Left renal cortex interstitium (tissue), 4 donors: ENCODE measurements at regions not wholly inside any gene's neighbourhood (a gene's known extent, or its start where the extent isn't known, plus 50 kb on each side); places are given as distances from the start of the nearest gene placed in this dataset.
"Not testable (repeated sequence)": the region's sequence is repeated elsewhere in the genome, so short reads cannot be mapped to it uniquely, and the experiment has no call there.

Experiments used
- DNase-seq, 4 donors: peaks; one replicate each; pipeline ENCODE4 v3.0.0-alpha.2; 2013; ENCODE audit warnings: low read depth in 4 of 4, low spot score in 2 of 4, missing footprints in 1 of 4

DNA sequence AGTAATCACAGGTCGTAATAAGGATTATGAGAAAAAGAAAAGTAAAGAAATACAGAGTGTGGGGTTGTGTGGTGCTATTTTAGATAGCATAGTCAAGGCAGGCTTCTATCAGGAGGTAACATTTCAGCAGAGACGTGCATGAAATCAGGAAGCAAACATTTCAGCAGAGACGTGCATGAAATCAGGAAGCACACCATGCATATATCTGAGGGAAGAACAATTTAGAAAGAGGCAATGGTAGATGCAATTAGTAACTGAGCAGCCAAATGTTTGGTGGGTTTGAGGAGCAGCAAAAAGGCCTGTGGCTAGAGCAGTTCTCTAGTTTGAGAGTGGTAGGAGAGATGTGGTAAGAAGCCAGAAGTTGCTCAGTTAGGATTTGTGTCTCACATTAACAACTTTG, 713.7 kb downstream of the ADCYAP1 start:
- no peak for DNase-seq

- no peak for DNase-seq
Observed at GRCh38 chr18:1619507-1619906, 714.8 kb downstream of the ADCYAP1 start.

DNA sequence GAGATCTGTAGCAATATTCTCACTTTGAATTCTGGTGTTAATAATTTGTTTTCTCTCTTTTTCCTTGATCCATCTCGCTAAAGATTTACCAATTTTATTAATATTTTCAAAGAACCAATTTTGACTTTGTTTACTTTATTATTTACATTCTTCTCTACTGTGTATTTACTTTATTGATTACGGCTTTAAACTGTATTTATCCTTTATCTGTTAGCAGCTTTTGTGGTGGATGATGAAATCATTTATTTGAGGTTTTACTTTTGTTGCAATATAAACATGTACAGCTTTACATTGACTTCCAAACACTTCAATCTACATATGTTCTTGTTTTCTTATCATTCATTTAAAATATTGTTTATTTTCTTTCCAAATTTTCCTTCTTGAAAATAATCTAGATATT, 719.9 kb downstream of the ADCYAP1 start:
- DNase-seq, result no peak

DNA sequence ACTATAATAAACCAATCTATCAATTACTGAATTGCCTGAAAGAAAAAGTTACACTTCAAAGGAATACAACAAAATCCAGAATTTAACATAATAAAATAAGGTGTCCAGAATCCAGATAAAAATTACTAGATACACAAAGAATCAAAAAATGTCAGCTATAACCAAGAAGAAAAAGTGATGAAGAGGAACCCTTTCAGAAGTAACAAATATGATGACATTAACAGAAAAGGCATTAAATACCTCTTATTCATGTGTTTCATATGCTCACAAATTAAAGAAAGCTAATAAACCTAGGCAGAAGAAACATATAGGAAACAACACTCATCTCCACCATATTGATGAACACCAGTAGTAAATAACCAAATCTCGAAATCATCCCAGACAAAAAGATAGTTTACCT, 722.8 kb downstream of the ADCYAP1 start:
- no peak for DNase-seq

DNA sequence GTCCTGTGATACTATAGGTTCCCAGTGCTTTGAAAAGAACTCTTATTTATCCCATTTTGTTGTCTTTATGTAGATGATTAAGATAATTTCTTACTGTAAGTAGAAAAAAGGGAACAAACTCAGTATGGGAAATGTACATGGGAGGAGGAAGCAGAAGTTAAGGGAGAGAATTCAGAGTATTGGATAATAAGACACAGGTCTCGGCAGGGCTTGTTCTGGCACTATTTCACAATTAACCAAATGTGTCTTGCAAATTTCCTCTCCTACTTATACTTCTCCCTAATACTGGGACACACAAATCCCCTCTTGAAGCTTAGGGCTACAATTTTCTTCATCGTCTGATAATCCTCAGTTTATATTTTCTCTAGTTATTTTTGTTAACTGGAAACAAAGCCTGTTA, 744.0 kb downstream of the ADCYAP1 start:
- no peak for DNase-seq

DNA sequence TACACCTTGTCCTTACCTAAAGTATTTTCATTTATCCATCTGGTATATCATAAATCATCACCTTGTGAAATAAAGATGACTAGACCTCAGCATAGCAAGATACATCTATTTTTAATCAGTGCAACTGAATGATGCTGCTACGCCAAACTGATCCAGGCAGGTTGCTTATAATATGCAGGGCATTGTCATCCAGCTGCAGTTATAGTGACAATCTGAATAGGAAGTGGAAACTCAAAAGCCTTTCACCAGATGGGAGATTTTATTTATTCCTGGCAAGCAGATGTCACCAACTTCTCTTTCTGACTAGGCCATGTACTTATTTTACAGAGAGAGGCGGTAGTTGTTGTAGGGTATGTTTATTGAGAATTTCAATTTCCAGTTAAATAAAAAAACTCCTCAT, 747.3 kb downstream of the ADCYAP1 start:
- DNase-seq, result no peak

DNA sequence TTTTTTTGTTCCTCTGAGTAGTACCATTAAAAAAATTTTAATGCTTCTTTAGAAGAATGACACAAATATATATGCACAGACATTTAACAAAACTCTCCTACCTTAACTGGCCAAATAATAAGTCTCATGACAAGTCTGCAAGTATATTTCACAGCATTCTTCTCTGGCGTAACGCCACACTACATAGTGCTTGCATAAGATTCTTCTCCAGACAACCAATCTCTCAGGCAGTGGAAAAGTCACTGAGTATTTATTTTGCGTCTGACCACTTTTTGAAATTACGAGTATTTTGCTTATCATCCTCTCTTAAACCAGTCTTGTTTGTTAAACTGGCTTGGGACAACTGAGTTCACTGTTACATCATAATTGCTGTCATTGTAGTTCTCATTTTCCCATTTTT, 749.2 kb downstream of the ADCYAP1 start:
- DNase-seq, result no peak

DNA sequence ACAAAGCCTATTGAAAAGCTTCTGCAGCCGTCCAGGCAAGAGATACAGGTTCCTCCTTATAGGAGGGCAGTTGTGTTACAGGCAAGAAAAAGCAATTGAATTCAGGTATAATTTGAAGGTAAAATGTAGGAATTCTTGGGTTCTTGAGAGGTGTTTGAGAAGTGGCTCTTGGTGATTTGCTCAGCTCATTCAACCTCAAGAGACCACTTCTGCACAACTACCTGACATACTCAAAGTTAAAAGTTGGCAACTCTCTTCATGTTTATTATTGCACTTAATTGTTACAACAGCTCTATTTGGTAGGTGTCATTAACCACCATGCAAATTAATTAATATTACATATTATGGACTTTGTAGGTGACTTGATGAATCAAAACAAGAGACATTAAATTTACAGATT, 753.2 kb downstream of the ADCYAP1 start:
- no peak for DNase-seq

- peak in 2 of 4 donors; percentile 31 for DNase-seq
Observed at GRCh38 chr18:1658908-1659566, 754.4 kb downstream of the ADCYAP1 start.

DNA sequence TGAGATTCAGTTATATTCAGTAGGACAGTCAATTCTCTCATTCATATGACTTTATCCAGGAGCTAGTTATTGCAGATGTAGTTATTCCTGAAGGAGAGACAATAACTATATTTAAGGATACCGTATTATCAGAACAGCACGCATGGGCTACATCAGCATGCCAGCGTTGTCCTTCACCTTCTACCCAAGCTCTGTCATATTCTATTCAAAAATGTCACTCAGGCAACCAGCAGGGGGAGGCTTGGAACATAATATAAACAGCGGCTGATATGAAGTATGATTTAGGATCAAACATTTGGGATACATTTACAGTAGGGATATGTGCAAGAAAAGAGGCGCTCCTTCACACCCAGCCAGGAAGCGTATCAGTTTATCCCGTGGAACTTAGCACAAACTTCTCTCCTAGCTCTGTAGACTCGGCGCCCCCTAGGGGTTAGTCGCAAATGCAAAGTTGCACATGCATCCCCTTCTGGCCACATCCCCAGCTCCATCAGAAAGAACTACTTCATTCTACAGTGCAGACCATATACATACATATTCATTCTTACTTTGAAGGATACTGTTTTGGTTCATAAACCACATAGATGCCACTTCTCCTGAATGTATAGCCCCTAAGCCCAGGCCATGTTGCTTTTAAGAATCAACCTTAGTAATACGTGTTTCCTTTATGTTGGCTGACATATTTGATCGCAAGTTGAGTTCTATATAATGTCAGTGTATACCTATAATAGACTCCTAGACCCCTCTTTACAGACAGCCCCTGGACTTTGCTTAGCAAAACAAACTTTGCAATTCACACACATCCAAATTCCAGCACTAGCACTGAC, 759.4 kb downstream of the ADCYAP1 start:
- no peak for DNase-seq

GRCh38 chr18:1665079-1665478, 760.4 kb downstream of the ADCYAP1 start:
- DNase-seq, result no peak

DNA sequence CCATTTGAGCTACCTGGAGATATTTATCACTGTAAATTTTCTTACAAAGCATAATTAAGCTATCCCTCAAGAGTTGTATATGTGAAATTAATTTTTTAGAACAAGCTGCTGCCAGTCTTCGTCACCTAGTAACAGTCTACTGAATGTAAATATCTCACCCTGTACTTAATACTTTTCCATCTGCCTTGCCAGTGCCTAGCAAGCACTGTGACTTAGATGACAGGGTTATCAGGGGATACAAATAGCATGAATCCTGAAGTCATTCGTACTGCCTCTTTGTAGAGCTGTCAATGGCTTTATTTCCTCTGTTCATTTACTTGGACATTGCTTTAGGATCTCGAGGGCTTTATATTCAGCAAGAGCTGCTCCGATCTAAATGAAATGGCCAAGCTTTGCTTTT, 763.6 kb downstream of the ADCYAP1 start:
- no peak for DNase-seq

GRCh38 chr18:1671710-1672109, 767.0 kb downstream of the ADCYAP1 start:
- DNase-seq, result not testable (repeated sequence)

- DNase-seq, result no peak
Observed at GRCh38 chr18:1676387-1676786, 771.7 kb downstream of the ADCYAP1 start.

- no peak for DNase-seq
Observed at GRCh38 chr18:1680108-1680507, 775.4 kb downstream of the ADCYAP1 start.

GRCh38 chr18:1691863-1692262, 787.2 kb downstream of the ADCYAP1 start:
- no peak for DNase-seq

GRCh38 chr18:1708006-1708405, 803.3 kb downstream of the ADCYAP1 start:
- no peak for DNase-seq

DNA sequence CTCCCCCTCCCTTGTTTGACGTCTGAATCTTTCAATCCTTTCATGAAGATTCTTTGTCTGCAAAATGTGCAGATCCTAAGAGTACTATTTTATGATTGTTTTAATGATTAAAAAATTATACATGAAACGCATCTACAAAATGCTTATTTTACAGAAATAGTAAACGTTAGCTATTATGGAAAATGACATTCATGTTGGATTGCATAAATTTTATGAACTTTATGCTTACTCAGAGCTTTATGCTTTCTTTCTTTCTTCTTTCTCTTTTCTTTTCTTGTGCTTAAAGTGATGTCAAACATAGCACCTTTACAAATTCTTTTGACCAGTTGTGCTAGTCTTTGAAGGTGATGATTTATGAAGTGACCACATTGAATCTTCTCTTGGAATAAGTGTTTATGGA, 805.4 kb downstream of the ADCYAP1 start:
- no peak for DNase-seq

DNA sequence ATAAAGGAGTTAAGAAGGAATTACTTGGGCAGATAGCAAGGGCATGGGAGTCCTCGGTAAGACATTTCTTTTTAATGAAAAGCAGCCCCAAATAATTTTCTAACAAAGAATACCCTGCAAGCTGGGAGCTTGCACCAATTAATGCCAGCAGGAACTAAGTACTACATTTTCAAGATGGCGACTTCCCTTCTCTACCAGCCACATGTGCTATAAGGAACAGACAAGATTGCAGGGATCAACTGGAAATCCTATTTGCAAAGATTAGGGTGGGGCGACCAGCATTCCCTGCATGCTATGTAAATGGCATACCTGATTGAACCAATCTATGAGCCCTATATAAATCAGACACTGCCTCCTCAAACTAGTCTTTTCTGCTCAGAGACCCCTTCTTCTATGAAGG, 827.5 kb downstream of the ADCYAP1 start:
- DNase-seq, result no peak

GRCh38 chr18:1746131-1746530, 825.2 kb downstream of the METTL4 start:
- no peak for DNase-seq

GRCh38 chr18:1751249-1751648, 820.1 kb downstream of the METTL4 start:
- DNase-seq, result no peak

DNA sequence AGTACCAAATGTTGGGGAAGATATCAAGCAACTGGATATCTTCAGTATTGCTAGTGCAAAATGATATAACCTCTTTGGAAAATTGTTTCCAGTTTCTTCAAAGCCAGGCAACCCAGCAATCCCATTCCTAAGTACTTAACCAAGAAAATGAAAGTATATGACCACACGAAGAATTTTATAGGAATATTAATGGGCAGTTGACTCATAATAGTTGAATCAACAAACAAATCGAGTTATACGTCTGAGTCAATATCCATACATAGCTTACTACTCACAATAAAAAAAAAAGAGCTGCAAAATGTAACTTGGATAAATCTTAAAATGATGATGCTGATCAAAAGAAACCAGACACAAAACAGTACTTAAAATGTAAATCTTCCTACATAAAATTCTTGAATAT, 810.4 kb downstream of the METTL4 start:
- DNase-seq, result no peak
